MM.1S (cell line): ENCODE measurements at regions not wholly inside any gene's neighbourhood (a gene's known extent, or its start where the extent isn't known, plus 50 kb on each side); places are given as distances from the start of the nearest gene placed in this dataset.

Experiments used
- DNase-seq: peaks from one replicate; pipeline ENCODE4 v3.0.0-alpha.2; 2015
- H2AFZ ChIP-seq: fragments of 300-600 bp; sonication (generic); 2 replicates; pipeline ENCODE4 v1.6.0; 2016; ENCODE audit warnings: antibody characterized with exemption, low read length
- H3F3A ChIP-seq: fragments of 300-600 bp; sonication (generic); 2 replicates; pipeline ENCODE4 v1.6.1; 2016; ENCODE audit warnings: mild to moderate bottlenecking, antibody characterized with exemption, low read length, moderate library complexity, mixed read lengths; ENCODE audit not compliant: insufficient read depth
- H3K27ac ChIP-seq: fragments of 300-600 bp; sonication (generic); 2 replicates; pipeline ENCODE4 v1.5.1; 2016; ENCODE audit warnings: mild to moderate bottlenecking, low read length
- H3K27me3 ChIP-seq: fragments of 300-600 bp; sonication (generic); replicated peaks from 2 replicates; pipeline ENCODE4 v1.6.0; 2016; ENCODE audit warnings: low read length; ENCODE audit not compliant: insufficient read depth
- H3K36me3 ChIP-seq: fragments of 300-600 bp; sonication (generic); replicated peaks from 2 replicates; pipeline ENCODE4 v1.6.1; 2016; ENCODE audit warnings: mild to moderate bottlenecking, low read length, mixed read lengths; ENCODE audit not compliant: insufficient read depth
- H3K4me1 ChIP-seq: fragments of 300-600 bp; sonication (generic); 2 replicates; pipeline ENCODE4 v1.6.1; 2016; ENCODE audit warnings: low read length, mixed read lengths
- H3K4me2 ChIP-seq: fragments of 300-600 bp; sonication (generic); 2 replicates; pipeline ENCODE4 v1.6.0; 2016; ENCODE audit warnings: low read depth, low read length
- H3K4me3 ChIP-seq: fragments of 300-600 bp; sonication (generic); 2 replicates; pipeline ENCODE4 v1.5.1; 2016; ENCODE audit warnings: low read length, mixed read lengths
- H3K79me2 ChIP-seq: fragments of 300-600 bp; sonication (generic); 2 replicates; pipeline ENCODE4 v1.6.1; 2016; ENCODE audit warnings: mixed run types, low read length, mixed read lengths
- H3K9ac ChIP-seq: fragments of 300-600 bp; sonication (generic); 2 replicates; pipeline ENCODE4 v1.6.1; 2016; ENCODE audit warnings: low read length, mixed read lengths
- H3K9me2 ChIP-seq: fragments of 300-600 bp; sonication (generic); replicated peaks from 2 replicates; pipeline ENCODE4 v1.6.1; 2016; ENCODE audit warnings: mild to moderate bottlenecking, low read length, mixed read lengths; ENCODE audit not compliant: insufficient read depth
- H3K9me3 ChIP-seq: fragments of 300-600 bp; sonication (generic); replicated peaks from 2 replicates; pipeline ENCODE4 v1.6.1; 2016; ENCODE audit warnings: mild to moderate bottlenecking, low read length, mixed read lengths; ENCODE audit not compliant: insufficient read depth
- H4K20me1 ChIP-seq: fragments of 300-600 bp; sonication (generic); 2 replicates; pipeline ENCODE4 v1.6.1; 2016; ENCODE audit warnings: mild to moderate bottlenecking, low read length, moderate library complexity, mixed read lengths; ENCODE audit not compliant: insufficient read depth
- CTCF ChIP-seq: fragments of 300-600 bp; sonication (generic); IDR thresholded peaks from 2 replicates; pipeline ENCODE4 v1.5.1; 2016; ENCODE audit warnings: antibody characterized with exemption, low read length, mixed read lengths
- EZH2 ChIP-seq: fragments of 300-600 bp; sonication (generic); optimal IDR thresholded peaks from 2 replicates; pipeline ENCODE3; 2017; ENCODE audit warnings: low read depth, mild to moderate bottlenecking, antibody characterized with exemption, low read length, mixed read lengths
- EZH2phosphoT487 ChIP-seq: fragments of 300-600 bp; sonication (generic); IDR thresholded peaks from 2 replicates; pipeline ENCODE4 v1.6.1; 2018; ENCODE audit warnings: antibody characterized with exemption, low read length

GRCh38 chr6:96301781-96302180 is 219.8 kb upstream of the UFL1 start:
- H3K27me3 ChIP-seq, result no peaks in the 10 kb centered on the region
- H3K9me3 ChIP-seq, result no peaks in the 10 kb centered on the region
- H3K4me1 ChIP-seq, result no peaks in the 10 kb centered on the region; the same call in 1 of the 2 replicates
- H3K4me3 ChIP-seq, result no peak overlapping the region
- H3K9ac ChIP-seq, result no peak overlapping the region
- no peaks in the 10 kb centered on the region for H3K9me2 ChIP-seq
- no peak overlapping the region for H3K4me2 ChIP-seq
- TF ChIP-seq EZH2phosphoT487 (no peak), EZH2 (no peak), CTCF (no peak)
- no peaks in the 10 kb centered on the region for H3F3A ChIP-seq
- no peak overlapping the region for H3K27ac ChIP-seq
- no peaks in the 10 kb centered on the region for H3K36me3 ChIP-seq
- H3K79me2 ChIP-seq, result no peaks in the 10 kb centered on the region
- H4K20me1 ChIP-seq, result no peaks in the 10 kb centered on the region
- no peak overlapping the region for H2AFZ ChIP-seq
- DNase-seq, result no peak

- no peaks in the 10 kb centered on the region for H3K27me3 ChIP-seq
- H3K79me2 ChIP-seq, result no peaks in the 10 kb centered on the region
Observed at GRCh38 chr6:96302991-96303390, 218.6 kb upstream of the UFL1 start.

GRCh38 chr6:96304997-96305396 is 216.6 kb upstream of the UFL1 start:
- Histone ChIP-seq H4K20me1 (no peaks in the 10 kb centered on the region), H3K4me3 (no peak overlapping the region), H3K36me3 (no peaks in the 10 kb centered on the region), H3K9me2 (no peaks in the 10 kb centered on the region), H3K9ac (no peak overlapping the region), H3K4me2 (no peak overlapping the region), H3K4me1 (no peaks in the 10 kb centered on the region; the same call in 1 of the 2 replicates), H3F3A (no peaks in the 10 kb centered on the region), H3K27me3 (no peaks in the 10 kb centered on the region), H3K27ac (no peak overlapping the region), H2AFZ (no peak overlapping the region), H3K9me3 (no peaks in the 10 kb centered on the region), H3K79me2 (no peaks in the 10 kb centered on the region)
- TF ChIP-seq CTCF (no peak), EZH2 (no peak), EZH2phosphoT487 (no peak)
- peak; percentile 11 for DNase-seq

More at GRCh38 chr6:96302991-96303390, 218.6 kb upstream of the UFL1 start:
- H3K4me1 ChIP-seq, result no peaks in the 10 kb centered on the region; the same call in 1 of the 2 replicates
- no peaks in the 10 kb centered on the region for H3K9me3 ChIP-seq
- no peaks in the 10 kb centered on the region for H3F3A ChIP-seq
- no peak overlapping the region for H3K4me3 ChIP-seq
- no peak overlapping the region for H3K9ac ChIP-seq
- H3K27ac ChIP-seq, result no peak overlapping the region
- no peaks in the 10 kb centered on the region for H3K36me3 ChIP-seq
- H4K20me1 ChIP-seq, result no peaks in the 10 kb centered on the region
- no peak for DNase-seq
- H3K4me2 ChIP-seq, result no peak overlapping the region
- 0 out of 2 replicates have a peak overlapping the region, but pooled peaks have one; percentile 4 for H2AFZ ChIP-seq
- H3K9me2 ChIP-seq, result no peaks in the 10 kb centered on the region
- no peak for TF ChIP-seq CTCF

- H3K27me3 ChIP-seq, result no peaks in the 10 kb centered on the region
- no peak for DNase-seq
- no peaks in the 10 kb centered on the region for H3K79me2 ChIP-seq
- no peaks in the 10 kb centered on the region for H3K9me3 ChIP-seq
- TF ChIP-seq EZH2phosphoT487, result no peak
- no peak for TF ChIP-seq CTCF
- no peak for TF ChIP-seq EZH2
- no peak overlapping the region for H3K27ac ChIP-seq
- H2AFZ ChIP-seq, result no peak overlapping the region
- H3F3A ChIP-seq, result no peaks in the 10 kb centered on the region
- no peaks in the 10 kb centered on the region for H4K20me1 ChIP-seq
- H3K36me3 ChIP-seq, result no peaks in the 10 kb centered on the region
- H3K4me3 ChIP-seq, result no peak overlapping the region
- H3K9me2 ChIP-seq, result no peaks in the 10 kb centered on the region
- no peaks in the 10 kb centered on the region for H3K4me1 ChIP-seq
- H3K4me2 ChIP-seq, result no peak overlapping the region
- H3K9ac ChIP-seq, result no peak overlapping the region
Observed at GRCh38 chr6:96330884-96331283, 190.7 kb upstream of the UFL1 start.
